ENCODE measurements at regions not wholly inside any gene's neighbourhood (a gene's known extent, or its start where the extent isn't known, plus 50 kb on each side); places are given as distances from the start of the nearest gene placed in this dataset.

DNA sequence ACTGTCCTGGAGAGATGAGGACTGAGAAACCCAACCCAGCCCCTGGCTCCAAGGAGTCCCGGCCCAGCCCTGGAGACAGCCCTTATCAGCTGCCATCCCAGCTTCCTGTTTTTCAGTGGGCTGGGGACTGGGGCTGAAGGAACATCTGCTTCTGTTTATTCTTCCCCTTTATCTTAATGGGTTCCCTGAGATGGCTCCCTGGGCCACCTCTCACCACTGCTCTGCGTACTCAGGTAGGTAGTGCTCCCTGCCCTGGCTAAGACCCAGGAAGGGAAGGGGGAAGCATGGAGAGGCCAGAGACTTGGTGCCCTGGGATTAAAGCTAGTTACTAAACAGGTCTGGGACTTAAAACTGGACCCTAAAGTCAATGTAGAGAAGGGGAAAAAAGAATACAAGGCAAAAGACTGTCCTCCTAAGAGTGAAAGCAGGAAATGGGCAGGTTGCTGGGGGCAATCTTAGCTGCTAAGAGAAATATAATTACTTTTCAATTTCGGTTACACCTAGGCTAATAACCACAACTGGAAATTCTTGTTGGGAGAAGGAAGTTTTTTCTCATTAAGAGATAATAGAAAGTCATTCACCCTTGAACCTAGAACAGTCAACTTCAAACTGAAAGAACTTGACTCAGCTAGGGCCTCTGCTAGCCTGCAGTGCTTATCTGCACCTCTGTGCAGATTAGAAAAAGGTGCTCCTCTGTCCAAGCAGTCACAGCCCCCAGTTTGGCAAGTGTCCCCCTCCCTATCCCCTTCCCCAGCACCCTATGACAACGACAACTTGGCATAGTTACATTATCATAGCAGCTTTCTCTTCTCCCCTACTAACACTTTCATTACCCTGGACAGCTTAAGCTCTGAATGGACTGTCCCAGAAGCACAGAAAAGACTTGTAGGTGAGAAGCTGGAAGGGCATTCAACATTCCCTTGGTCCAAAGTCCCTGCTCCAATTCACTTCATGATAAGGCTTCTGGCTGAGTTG, 65.6 kb upstream of the KDM7A start:
- Histone ChIP-seq H3K9ac (ENCODE audit: control insufficient read depth, insufficient read depth, low read length) (no peak overlapping the region), H4K20me1 (ENCODE audit: control insufficient read depth, insufficient read depth) (0 out of 2 replicates have a peak, but pooled peaks cover 2% of the 10 kb centered on the region), H2AFZ (ENCODE audit: control insufficient read depth, low read depth, low read length) (no peak overlapping the region), H3K4me2 (ENCODE audit: control insufficient read depth, insufficient read depth) (peak overlapping the region; percentile 41; the same call in 1 of the 2 replicates), H3K79me2 (ENCODE audit: control insufficient read depth, insufficient read depth, low read length) (no peaks in the 10 kb centered on the region), H3K9me3 (replicated peaks; ENCODE audit: control insufficient read depth, insufficient read depth, low read length) (no peaks in the 10 kb centered on the region), H3K36me3 (ENCODE audit: control insufficient read depth in 2 of 2, insufficient read depth in 2 of 2, low read length in 1 of 2) (no peaks in the 10 kb centered on the region), H3K4me1 (ENCODE audit: control insufficient read depth, insufficient read depth, low read length) (peaks cover 13% of the 10 kb centered on the region), H3K27ac (ENCODE audit: control insufficient read depth, insufficient read depth) (no peak overlapping the region), H3K4me3 (no peak overlapping the region), H3K27me3 (replicated peaks in 1 of 2; ENCODE audit: control insufficient read depth in 2 of 2, insufficient read depth in 2 of 2, low read length in 1 of 2) (peaks cover 3 to 6% of the 10 kb centered on the region in 2 experiments; a peak in 3 of 4 replicates)
- ChIA-PET RAD21 (ENCODE audit: unreplicated experiment) (no interaction called here), POLR2A (interaction anchor here (0.9 kb wide), 1 partner anchor 13 kb away, joined by 3 read pairs; no protein-coding TSS in a partner anchor), SMC1A (ENCODE audit: uncharacterized antibody, unreplicated experiment) (interaction anchor here (0.8 kb wide), 1 partner anchor 9 kb away, joined by 3 read pairs; no protein-coding TSS in a partner anchor), CTCF (interaction anchor here (1.3 kb wide), 1 partner anchor 170 kb away, joined by 3 read pairs; no protein-coding TSS in a partner anchor)
- peak; percentile 93 for ATAC-seq
- intact Hi-C loops (cut with micrococcal nuclease; ENCODE audit: unreplicated experiment), result loop anchor here (1.0 kb wide), 1 partner anchor 67 kb away; no protein-coding TSS in a partner anchor
- TF ChIP-seq RELA (IDR thresholded peaks at IDR 0.05; ENCODE audit: borderline replicate concordance, partially characterized antibody), result no peak
- TF ChIP-seq RUNX3 (IDR thresholded peaks at IDR 0.05; ENCODE audit: low read length), result peak; percentile 75
- TF ChIP-seq GATAD2B (conservative IDR thresholded peaks at IDR 0.05; ENCODE audit: low read depth), result no peak
- TF ChIP-seq MTA2 (IDR thresholded peaks at IDR 0.05; ENCODE audit: low read depth), result peak; percentile 65
- no peak for TF ChIP-seq MYC (IDR thresholded peaks at IDR 0.05; ENCODE audit: insufficient read depth, insufficient read length, insufficient replicate concordance, low read length, severe bottlenecking)
- TF ChIP-seq RAD51 (IDR thresholded peaks at IDR 0.05), result no peak
- TF ChIP-seq NFIC (IDR thresholded peaks at IDR 0.05; ENCODE audit: low read depth, low read length), result peak; percentile 41; the same call in 1 of the 2 replicates
- TF ChIP-seq ATF2 (IDR thresholded peaks at IDR 0.05; ENCODE audit: low read length), result peak; percentile 34; the same call in 1 of the 2 replicates
- peak; percentile 63 for TF ChIP-seq IKZF1 (conservative IDR thresholded peaks at IDR 0.05)
- no peak for TF ChIP-seq NFXL1 (IDR thresholded peaks at IDR 0.05; ENCODE audit: borderline replicate concordance)
- TF ChIP-seq YY1 (IDR thresholded peaks at IDR 0.05; ENCODE audit: low read depth, low read length), result no peak
- peak; percentile 69 to 76; a peak in 3 of 4 replicates for TF ChIP-seq IKZF2 (IDR thresholded peaks at IDR 0.05)
- peak; percentile 39; the same call in 1 of the 2 replicates for TF ChIP-seq NR2F1 (conservative IDR thresholded peaks at IDR 0.05)
- in situ Hi-C loops (cut with MboI), result no loop called here
- peak; percentile 56 for DNase-seq (ENCODE audit: low read depth, low spot score)
- WGBS (ENCODE audit: insufficient coverage, insufficient replicate concordance, low lambda C conversion rate, missing lambda C conversion rate), result 24% methylated on average over 4 of the region's 4 CpGs
- BruUV-seq (replicated peaks), result no TSS peak
- FAIRE-seq, result peak; percentile 82

All from GM12878 (cell line).